ENCODE measurements at regions not wholly inside any gene's neighbourhood (a gene's known extent, or its start where the extent isn't known, plus 50 kb on each side); places are given as distances from the start of the nearest gene placed in this dataset.

- ATAC-seq (ENCODE audit: insufficient number of reproducible peaks, low FRiP score, low read depth), result no peak
- H3K36me3 ChIP-seq, result no peaks in the 10 kb centered on the region
- H3K4me1 ChIP-seq (ENCODE audit: control insufficient read depth in 1 of 2, low read depth in 2 of 2), result no peaks in the 10 kb centered on the region
- no peak for TF ChIP-seq CTCF (IDR thresholded peaks at IDR 0.05)
- H3K9me3 ChIP-seq, result no peaks in the 10 kb centered on the region
- DNase-seq (ENCODE audit: low spot score), result no peak
- no peak overlapping the region for H3K4me3 ChIP-seq
- H3K27ac ChIP-seq, result no peak overlapping the region
- H3K27me3 ChIP-seq (replicated peaks; ENCODE audit: insufficient read depth), result no peaks in the 10 kb centered on the region
Measured at GRCh38 chr4:138843616-138844015, 172.0 kb upstream of the NOCT start.

GRCh38 chr4:138841343-138841742 is 174.2 kb upstream of the NOCT start:
- Histone ChIP-seq H3K4me1 (ENCODE audit: control insufficient read depth in 1 of 2, low read depth in 2 of 2) (no peaks in the 10 kb centered on the region), H3K27me3 (replicated peaks; ENCODE audit: insufficient read depth) (no peaks in the 10 kb centered on the region), H3K36me3 (no peaks in the 10 kb centered on the region), H3K9me3 (no peaks in the 10 kb centered on the region), H3K4me3 (no peak overlapping the region), H3K27ac (no peak overlapping the region)
- DNase-seq (ENCODE audit: low spot score) (no peak), ATAC-seq (ENCODE audit: insufficient number of reproducible peaks, low FRiP score, low read depth) (no peak)
- no peak for TF ChIP-seq CTCF (IDR thresholded peaks at IDR 0.05)

- no peak for ATAC-seq (ENCODE audit: insufficient number of reproducible peaks, low FRiP score, low read depth)
- no peaks in the 10 kb centered on the region for H3K27me3 ChIP-seq (replicated peaks; ENCODE audit: insufficient read depth)
- H3K27ac ChIP-seq, result no peak overlapping the region
- H3K4me3 ChIP-seq, result no peak overlapping the region
- no peaks in the 10 kb centered on the region for H3K9me3 ChIP-seq
- no peak for DNase-seq (ENCODE audit: low spot score)
- no peaks in the 10 kb centered on the region for H3K36me3 ChIP-seq
- TF ChIP-seq CTCF (IDR thresholded peaks at IDR 0.05), result no peak
- H3K4me1 ChIP-seq (ENCODE audit: control insufficient read depth in 1 of 2, low read depth in 2 of 2), result no peaks in the 10 kb centered on the region
Measured at GRCh38 chr4:138838251-138838650, 177.3 kb upstream of the NOCT start.

- H3K9me3 ChIP-seq, result no peaks in the 10 kb centered on the region
- no peak overlapping the region for H3K4me3 ChIP-seq
- no peak for ATAC-seq (ENCODE audit: insufficient number of reproducible peaks, low FRiP score, low read depth)
- no peaks in the 10 kb centered on the region for H3K27me3 ChIP-seq (replicated peaks; ENCODE audit: insufficient read depth)
- H3K36me3 ChIP-seq, result no peaks in the 10 kb centered on the region
- no peak overlapping the region for H3K27ac ChIP-seq
- no peak for TF ChIP-seq CTCF (IDR thresholded peaks at IDR 0.05)
- no peaks in the 10 kb centered on the region for H3K4me1 ChIP-seq (ENCODE audit: control insufficient read depth in 1 of 2, low read depth in 2 of 2)
- no peak for DNase-seq (ENCODE audit: low spot score)
Measured at GRCh38 chr4:138835832-138836533, 179.6 kb upstream of the NOCT start.

- Histone ChIP-seq H3K4me3 (no peak overlapping the region), H3K36me3 (no peaks in the 10 kb centered on the region), H3K27ac (no peak overlapping the region), H3K4me1 (ENCODE audit: control insufficient read depth in 1 of 2, low read depth in 2 of 2) (no peaks in the 10 kb centered on the region), H3K9me3 (no peaks in the 10 kb centered on the region), H3K27me3 (replicated peaks; ENCODE audit: insufficient read depth) (no peaks in the 10 kb centered on the region)
- no peak for ATAC-seq (ENCODE audit: insufficient number of reproducible peaks, low FRiP score, low read depth)
- TF ChIP-seq CTCF (IDR thresholded peaks at IDR 0.05), result no peak
- DNase-seq (ENCODE audit: low spot score), result no peak
Measured at GRCh38 chr4:138833974-138834373, 181.6 kb upstream of the NOCT start.
